ENCODE measurements at regions not wholly inside any gene's neighbourhood (a gene's known extent, or its start where the extent isn't known, plus 50 kb on each side); places are given as distances from the start of the nearest gene placed in this dataset.

DNA sequence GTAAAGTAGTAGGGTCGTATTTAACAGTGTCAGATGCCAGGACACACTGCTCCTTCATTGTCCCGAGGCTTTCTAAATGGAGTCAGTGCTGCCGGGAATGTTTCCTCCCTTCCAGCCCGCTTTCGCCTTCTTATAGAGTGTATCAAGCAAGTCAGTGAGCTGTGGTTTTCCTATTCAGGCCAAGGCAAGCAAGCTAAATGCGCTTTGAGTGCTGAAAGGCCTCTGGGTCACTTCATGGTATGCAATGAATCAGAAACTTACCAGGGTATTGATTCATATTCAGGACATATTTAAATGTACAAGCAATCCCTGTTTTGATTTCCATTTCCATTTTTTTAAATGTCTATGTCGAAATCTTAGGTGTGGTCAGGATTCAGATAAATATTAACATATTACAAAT lies 327.9 kb upstream of the SOX9 start:
- TF ChIP-seq POLR2A (IDR thresholded peaks at IDR 0.05): no peak
- TF ChIP-seq, protein P1, sequence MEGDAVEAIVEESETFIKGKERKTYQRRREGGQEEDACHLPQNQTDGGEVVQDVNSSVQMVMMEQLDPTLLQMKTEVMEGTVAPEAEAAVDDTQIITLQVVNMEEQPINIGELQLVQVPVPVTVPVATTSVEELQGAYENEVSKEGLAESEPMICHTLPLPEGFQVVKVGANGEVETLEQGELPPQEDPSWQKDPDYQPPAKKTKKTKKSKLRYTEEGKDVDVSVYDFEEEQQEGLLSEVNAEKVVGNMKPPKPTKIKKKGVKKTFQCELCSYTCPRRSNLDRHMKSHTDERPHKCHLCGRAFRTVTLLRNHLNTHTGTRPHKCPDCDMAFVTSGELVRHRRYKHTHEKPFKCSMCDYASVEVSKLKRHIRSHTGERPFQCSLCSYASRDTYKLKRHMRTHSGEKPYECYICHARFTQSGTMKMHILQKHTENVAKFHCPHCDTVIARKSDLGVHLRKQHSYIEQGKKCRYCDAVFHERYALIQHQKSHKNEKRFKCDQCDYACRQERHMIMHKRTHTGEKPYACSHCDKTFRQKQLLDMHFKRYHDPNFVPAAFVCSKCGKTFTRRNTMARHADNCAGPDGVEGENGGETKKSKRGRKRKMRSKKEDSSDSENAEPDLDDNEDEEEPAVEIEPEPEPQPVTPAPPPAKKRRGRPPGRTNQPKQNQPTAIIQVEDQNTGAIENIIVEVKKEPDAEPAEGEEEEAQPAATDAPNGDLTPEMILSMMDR (IDR thresholded peaks at IDR 0.05): no peak
